T-helper 2 cell (primary cell): ENCODE measurements at regions not wholly inside any gene's neighbourhood (a gene's known extent, or its start where the extent isn't known, plus 50 kb on each side); places are given as distances from the start of the nearest gene placed in this dataset.

ENCODE experiments used
- DNase-seq, 5 experiments: peaks; one replicate each; pipeline versions ENCODE4 v3.0.0 to v3.0.0-alpha.2; 2012 to 2022

GRCh38 chr3:83302091-83302490 is 1540.6 kb upstream of the GBE1 start:
- no peak for DNase-seq

GRCh38 chr3:83317605-83318004 is 1556.2 kb upstream of the GBE1 start:
- DNase-seq: no peak

GRCh38 chr3:83320726-83321125 is 1559.3 kb upstream of the GBE1 start:
- no peak for DNase-seq

- DNase-seq: peak in 1 of 5 experiments; percentile 1
Observed at GRCh38 chr3:83321457-83321856, 1560.0 kb upstream of the GBE1 start.

GRCh38 chr3:83321891-83322290 is 1560.4 kb upstream of the GBE1 start:
- DNase-seq: peak in 1 of 5 experiments; percentile 17

GRCh38 chr3:83354205-83354604 is 1592.8 kb upstream of the GBE1 start:
- no peak for DNase-seq

GRCh38 chr3:83393276-83393675 is 1565.5 kb upstream of the CADM2 start:
- DNase-seq: no peak

- DNase-seq: no peak
Observed at GRCh38 chr3:83403927-83404326, 1554.9 kb upstream of the CADM2 start.

- DNase-seq: no peak
Observed at GRCh38 chr3:83426300-83426699, 1532.5 kb upstream of the CADM2 start.

GRCh38 chr3:83434880-83435587 is 1523.8 kb upstream of the CADM2 start:
- no peak for DNase-seq

- DNase-seq: no peak
Observed at GRCh38 chr3:83438188-83438587, 1520.6 kb upstream of the CADM2 start.

GRCh38 chr3:83453056-83453455 is 1505.7 kb upstream of the CADM2 start:
- DNase-seq: no peak

- no peak for DNase-seq
Observed at GRCh38 chr3:83454353-83454752, 1504.4 kb upstream of the CADM2 start.

- no peak for DNase-seq
Observed at GRCh38 chr3:83457551-83457950, 1501.2 kb upstream of the CADM2 start.

GRCh38 chr3:83460052-83460451 is 1498.7 kb upstream of the CADM2 start:
- no peak for DNase-seq

GRCh38 chr3:83461411-83461810 is 1497.4 kb upstream of the CADM2 start:
- no peak for DNase-seq

GRCh38 chr3:83477563-83477962 is 1481.2 kb upstream of the CADM2 start:
- DNase-seq: no peak

- no peak for DNase-seq
Observed at GRCh38 chr3:83482402-83483070, 1476.3 kb upstream of the CADM2 start.

- DNase-seq: no peak
Observed at GRCh38 chr3:83496462-83496861, 1462.3 kb upstream of the CADM2 start.

GRCh38 chr3:83498361-83499016 is 1460.3 kb upstream of the CADM2 start:
- no peak for DNase-seq

- DNase-seq: no peak
Observed at GRCh38 chr3:83500422-83500821, 1458.4 kb upstream of the CADM2 start.

GRCh38 chr3:83500931-83501330 is 1457.9 kb upstream of the CADM2 start:
- DNase-seq: no peak

GRCh38 chr3:83513051-83513450 is 1445.7 kb upstream of the CADM2 start:
- DNase-seq: peak in 1 of 5 experiments; percentile 30

GRCh38 chr3:83513677-83514076 is 1445.1 kb upstream of the CADM2 start:
- DNase-seq: no peak
